Body of pancreas (tissue), 4 donors: ENCODE measurements at regions not wholly inside any gene's neighbourhood (a gene's known extent, or its start where the extent isn't known, plus 50 kb on each side); places are given as distances from the start of the nearest gene placed in this dataset.
"Not testable (repeated sequence)": the region's sequence is repeated elsewhere in the genome, so short reads cannot be mapped to it uniquely, and the experiment has no call there.

Experiments
- ATAC-seq: fragments of 150-250 bp; one replicate; pipeline ENCODE4 v1.9.1; 2016
- DNase-seq, 4 donors: peaks; one replicate each; pipeline ENCODE4 v3.0.0-alpha.2; 2019
- H3K27ac ChIP-seq, 4 donors: fragments of 200-600 bp; sonication (generic); 1 replicate in 3 of 4; 2 replicates in 1 of 4; pipeline versions ENCODE4 v1.5.1 to v1.6.1; 2016 to 2019; ENCODE audit warnings: mild to moderate bottlenecking in 1 of 4, mixed read lengths in 1 of 4, moderate library complexity in 1 of 4
- H3K27me3 ChIP-seq, 2 donors: fragments of 200-600 bp; sonication (generic); one replicate each; pipeline ENCODE4 v1.6.0; 2016; ENCODE audit warnings: mild to moderate bottlenecking in 1 of 2
- H3K36me3 ChIP-seq, 2 donors: fragments of 200-600 bp; sonication (generic); replicated peaks in 1 of 2; 2 replicates each; pipeline ENCODE4 v1.5.1; 2016; ENCODE audit warnings: low read depth in 2 of 2; ENCODE audit not compliant: insufficient read depth in 1 of 2
- H3K4me1 ChIP-seq: fragments of 200-600 bp; sonication (generic); one replicate; pipeline ENCODE4 v1.6.0; 2016
- H3K4me3 ChIP-seq, 2 donors: fragments of 200-600 bp; sonication (generic); 1 replicate in 1 of 2; 2 replicates in 1 of 2; pipeline ENCODE4 v1.5.1; 2016 to 2019
- H3K9me3 ChIP-seq, 3 donors: fragments of 200-600 bp; sonication (generic); 1 replicate in 2 of 3; 2 replicates in 1 of 3; pipeline ENCODE4 v1.5.1; 2016
- WGBS, 2 donors: methylation state at CpG; one replicate each; pipeline ENCODE4 v1.1.5; 2017; 5-methylcytosine and 5-hydroxymethylcytosine counted together
- intact Hi-C: fragments of 100-400 bp; cut with DNase I; formaldehyde crosslinking; loops from one replicate; pipeline ENCODE4 v1.15.1; 2023

- DNase-seq, H3K27me3 ChIP-seq, H3K4me1 ChIP-seq, H3K27ac ChIP-seq, intact Hi-C loops, H3K36me3 ChIP-seq, H3K4me3 ChIP-seq, H3K9me3 ChIP-seq, ATAC-seq: not testable (repeated sequence)
These were observed 390.6 kb downstream of the PRIM2 start for GRCh38 chr6:57708061-57708460.

GRCh38 chr6:57722546-57722945 is 405.1 kb downstream of the PRIM2 start:
- H3K4me3 ChIP-seq, intact Hi-C loops, H3K4me1 ChIP-seq, H3K9me3 ChIP-seq, H3K27ac ChIP-seq, DNase-seq, ATAC-seq, H3K27me3 ChIP-seq, H3K36me3 ChIP-seq: not testable (repeated sequence)
- 24 to 26% methylated on average over 2 of the region's 2 CpGs for WGBS, 2 donors

- H3K27me3 ChIP-seq, H3K4me3 ChIP-seq, H3K4me1 ChIP-seq, H3K27ac ChIP-seq, H3K9me3 ChIP-seq, intact Hi-C loops, DNase-seq, ATAC-seq, H3K36me3 ChIP-seq: not testable (repeated sequence)
- 54 to 59% methylated on average over 10 of the region's 10 CpGs for WGBS, 2 donors
These were observed 406.5 kb downstream of the PRIM2 start for GRCh38 chr6:57723815-57724401.

GRCh38 chr6:57729407-57729806 is 412.0 kb downstream of the PRIM2 start:
- H3K27me3 ChIP-seq, H3K4me1 ChIP-seq, H3K4me3 ChIP-seq, ATAC-seq, H3K36me3 ChIP-seq, H3K27ac ChIP-seq, H3K9me3 ChIP-seq, DNase-seq, intact Hi-C loops: not testable (repeated sequence)
- 40 to 55% methylated on average over 1 of the region's 2 CpGs for WGBS, 2 donors

- H3K27me3 ChIP-seq, H3K4me1 ChIP-seq, H3K36me3 ChIP-seq, H3K4me3 ChIP-seq, H3K9me3 ChIP-seq, DNase-seq, H3K27ac ChIP-seq, ATAC-seq, intact Hi-C loops: not testable (repeated sequence)
- WGBS, 2 donors, result 56 to 60% methylated on average over 4 of the region's 4 CpGs
These were observed 413.3 kb downstream of the PRIM2 start for GRCh38 chr6:57730726-57731125.

- ATAC-seq, H3K4me3 ChIP-seq, H3K9me3 ChIP-seq, H3K4me1 ChIP-seq, H3K36me3 ChIP-seq, H3K27me3 ChIP-seq, intact Hi-C loops, H3K27ac ChIP-seq, DNase-seq: not testable (repeated sequence)
- WGBS, 2 donors, result 62 to 87% methylated on average over 5 of the region's 5 CpGs
These were observed 430.3 kb downstream of the PRIM2 start for GRCh38 chr6:57747716-57748115.

GRCh38 chr6:57759850-57760249 is 442.4 kb downstream of the PRIM2 start:
- H3K4me1 ChIP-seq, H3K9me3 ChIP-seq, DNase-seq, H3K4me3 ChIP-seq, ATAC-seq, H3K36me3 ChIP-seq, H3K27ac ChIP-seq, H3K27me3 ChIP-seq, intact Hi-C loops: not testable (repeated sequence)
- 62 to 77% methylated on average over 1 of the region's 1 CpG for WGBS, 2 donors

GRCh38 chr6:57792720-57793397 is 475.4 kb downstream of the PRIM2 start:
- not testable (repeated sequence) for ATAC-seq

GRCh38 chr6:57793398-57793762 is 475.9 kb downstream of the PRIM2 start:
- WGBS, 2 donors, result 4 to 6% methylated on average over 9 of the region's 9 CpGs
- H3K27ac ChIP-seq, result not testable (repeated sequence)

More at GRCh38 chr6:57792720-57793397, 475.4 kb downstream of the PRIM2 start:
- H3K36me3 ChIP-seq, DNase-seq, intact Hi-C loops, H3K4me3 ChIP-seq, H3K4me1 ChIP-seq, H3K27ac ChIP-seq, H3K27me3 ChIP-seq, H3K9me3 ChIP-seq: not testable (repeated sequence)
- WGBS, 2 donors, result 3% methylated on average over 17 to 25 of the region's 25 CpGs

GRCh38 chr6:57799703-57800479 is 482.5 kb downstream of the PRIM2 start:
- H3K27me3 ChIP-seq, result peaks cover 0 to 11% of the 10 kb centered on the region in 2 donors
- H3K4me3 ChIP-seq, H3K9me3 ChIP-seq, H3K4me1 ChIP-seq, H3K27ac ChIP-seq, ATAC-seq, DNase-seq, intact Hi-C loops, H3K36me3 ChIP-seq: not testable (repeated sequence)
- 3 to 7% methylated on average over 38 of the region's 38 CpGs for WGBS, 2 donors

More at GRCh38 chr6:57793398-57793762, 475.9 kb downstream of the PRIM2 start:
- H3K4me3 ChIP-seq, H3K27me3 ChIP-seq, ATAC-seq, H3K4me1 ChIP-seq, H3K9me3 ChIP-seq, H3K36me3 ChIP-seq, intact Hi-C loops, DNase-seq: not testable (repeated sequence)

- H3K27ac ChIP-seq, DNase-seq, H3K36me3 ChIP-seq, ATAC-seq, H3K4me1 ChIP-seq, H3K9me3 ChIP-seq, H3K27me3 ChIP-seq, intact Hi-C loops, H3K4me3 ChIP-seq: not testable (repeated sequence)
- 2 to 3% methylated on average over 17 to 20 of the region's 21 CpGs for WGBS, 2 donors
These were observed 491.2 kb downstream of the PRIM2 start for GRCh38 chr6:57808581-57808980.

GRCh38 chr6:57809454-57809853 is 492.0 kb downstream of the PRIM2 start:
- H3K9me3 ChIP-seq, ATAC-seq, H3K27me3 ChIP-seq, intact Hi-C loops, H3K36me3 ChIP-seq, H3K4me3 ChIP-seq, H3K4me1 ChIP-seq, H3K27ac ChIP-seq, DNase-seq: not testable (repeated sequence)
- 2 to 6% methylated on average over 12 of the region's 12 CpGs for WGBS, 2 donors
